IPS DF 4.7 (cell line): ENCODE measurements at regions not wholly inside any gene's neighbourhood (a gene's known extent, or its start where the extent isn't known, plus 50 kb on each side); places are given as distances from the start of the nearest gene placed in this dataset.

Source experiments
- DNase-seq: peaks from one replicate; pipeline ENCODE4 v3.0.0-alpha.2; 2013; ENCODE audit warnings: low spot score; ENCODE audit errors: extremely low read depth

- DNase-seq: no peak
Measured at GRCh38 chr6:137754866-137755265, 112.2 kb upstream of the TNFAIP3 start.

DNA sequence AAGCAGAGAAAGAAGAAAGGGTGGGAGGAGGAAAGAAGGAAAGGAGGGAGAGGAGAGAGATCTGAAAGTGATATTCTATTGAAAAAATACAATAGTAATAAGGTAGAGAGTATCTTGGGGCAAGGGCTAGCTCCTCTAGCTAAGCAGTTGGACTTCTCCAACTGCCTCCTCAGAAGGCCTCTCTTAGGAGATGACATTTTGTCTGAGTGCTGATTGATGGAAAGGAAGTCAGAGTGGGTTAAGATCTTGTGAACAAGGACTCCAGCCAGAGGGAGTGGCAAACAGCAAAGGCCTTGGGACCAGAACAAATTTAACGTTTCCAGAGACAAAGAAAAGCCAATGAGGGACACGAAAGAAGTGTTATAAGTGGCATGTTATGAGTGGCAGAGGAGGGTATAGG is 111.8 kb upstream of the TNFAIP3 start:
- DNase-seq: no peak

GRCh38 chr6:137756788-137757187 is 110.3 kb upstream of the TNFAIP3 start:
- DNase-seq: no peak

DNA sequence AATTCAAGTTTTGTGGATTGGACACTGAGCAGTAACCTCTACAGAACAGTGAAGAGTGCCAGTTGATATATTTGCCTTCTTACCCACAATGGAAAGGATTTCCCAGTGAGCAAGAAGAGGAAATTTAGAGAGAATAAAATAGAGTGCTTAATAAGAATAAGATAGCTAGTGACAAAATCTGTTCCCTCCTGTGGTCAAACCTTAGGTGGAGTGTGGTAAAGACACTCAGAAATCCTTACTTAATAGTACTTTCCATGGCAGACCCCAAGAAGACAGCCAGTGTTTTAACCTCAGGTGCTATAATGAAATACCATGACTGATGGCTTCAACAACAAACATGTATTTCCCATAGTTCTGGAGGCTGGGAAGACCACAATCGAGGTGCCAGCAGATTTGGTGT is 108.4 kb upstream of the TNFAIP3 start:
- no peak for DNase-seq

DNA sequence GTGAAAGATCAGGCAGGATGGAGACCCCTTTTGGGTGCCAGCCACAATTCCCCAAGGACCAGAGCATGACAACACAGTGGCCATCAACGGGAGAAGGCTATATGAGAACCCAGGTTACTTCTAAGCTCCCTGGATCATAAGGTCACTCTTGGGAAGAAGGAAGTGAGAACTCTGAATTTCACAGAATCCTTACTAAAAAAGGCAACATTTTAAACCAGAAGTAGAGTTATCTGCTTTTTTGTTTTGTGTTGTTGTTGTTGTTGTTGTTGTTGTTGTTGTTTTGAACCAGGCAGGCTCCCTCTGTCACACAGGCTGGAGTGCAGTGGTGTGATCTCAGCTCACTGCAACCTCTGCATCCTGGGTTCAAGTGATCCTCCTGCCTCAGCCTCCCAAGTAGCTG is 107.4 kb upstream of the TNFAIP3 start:
- no peak for DNase-seq

DNA sequence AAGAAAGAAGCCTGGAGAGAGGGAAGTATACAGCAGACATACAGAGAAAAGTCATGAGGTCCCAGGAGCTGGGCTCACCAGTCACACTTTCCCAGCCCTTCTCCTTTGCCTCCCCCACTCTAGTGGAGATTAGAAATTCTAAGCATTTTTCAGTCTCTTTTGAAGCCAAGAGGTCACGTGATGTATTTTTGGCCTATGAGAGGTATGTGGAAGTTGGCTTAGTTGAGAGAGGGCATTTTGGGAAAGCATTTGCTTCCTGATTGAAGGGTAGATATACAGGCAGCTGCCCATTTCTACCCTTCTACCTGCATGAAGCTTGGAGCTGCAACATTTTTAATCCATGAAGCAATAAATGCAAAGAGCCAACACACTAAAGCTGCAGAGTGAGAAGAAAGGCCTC is 106.0 kb upstream of the TNFAIP3 start:
- no peak for DNase-seq

- no peak for DNase-seq
Measured at GRCh38 chr6:137761487-137761886, 105.6 kb upstream of the TNFAIP3 start.

GRCh38 chr6:137762168-137763090 is 104.6 kb upstream of the TNFAIP3 start:
- no peak for DNase-seq

DNA sequence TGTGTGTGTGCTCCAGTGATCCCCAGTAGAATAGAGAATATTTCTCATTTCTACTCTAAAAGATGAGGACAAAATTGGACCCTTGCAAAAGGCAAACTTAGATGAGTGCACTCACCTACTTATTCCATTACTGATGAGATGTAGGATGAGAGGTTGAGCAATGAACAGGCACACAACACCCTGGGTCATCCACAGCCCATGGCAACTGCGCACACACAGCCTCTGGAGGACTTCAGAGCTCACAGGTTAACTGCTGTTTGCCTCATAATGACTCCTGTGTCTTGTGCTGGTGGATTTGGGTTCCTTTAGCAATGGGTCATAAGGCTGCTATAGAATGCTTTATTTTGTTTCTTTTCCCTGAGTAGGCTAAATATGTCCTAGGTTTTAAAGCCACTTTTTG is 103.6 kb upstream of the TNFAIP3 start:
- DNase-seq: no peak

GRCh38 chr6:137763886-137764285 is 103.2 kb upstream of the TNFAIP3 start:
- no peak for DNase-seq

DNA sequence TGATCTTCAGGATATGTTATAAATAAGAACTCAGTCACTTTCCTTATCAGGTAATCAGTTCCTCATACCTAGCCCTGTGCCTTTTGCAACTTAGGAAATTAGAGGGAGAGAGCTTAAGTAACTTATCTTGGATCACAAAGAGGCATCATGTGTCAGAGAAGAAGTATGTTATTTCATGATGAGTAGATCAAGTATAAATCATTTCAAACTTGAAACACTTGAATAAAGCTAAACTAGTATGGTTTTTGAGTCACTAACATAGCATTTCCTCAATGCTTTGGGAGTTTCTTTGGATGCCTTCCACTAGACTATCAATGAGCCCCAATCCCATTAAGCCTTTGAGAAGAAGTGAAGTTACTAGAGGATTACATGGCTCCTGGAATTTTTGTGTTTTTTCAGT is 102.6 kb upstream of the TNFAIP3 start:
- DNase-seq: no peak

DNA sequence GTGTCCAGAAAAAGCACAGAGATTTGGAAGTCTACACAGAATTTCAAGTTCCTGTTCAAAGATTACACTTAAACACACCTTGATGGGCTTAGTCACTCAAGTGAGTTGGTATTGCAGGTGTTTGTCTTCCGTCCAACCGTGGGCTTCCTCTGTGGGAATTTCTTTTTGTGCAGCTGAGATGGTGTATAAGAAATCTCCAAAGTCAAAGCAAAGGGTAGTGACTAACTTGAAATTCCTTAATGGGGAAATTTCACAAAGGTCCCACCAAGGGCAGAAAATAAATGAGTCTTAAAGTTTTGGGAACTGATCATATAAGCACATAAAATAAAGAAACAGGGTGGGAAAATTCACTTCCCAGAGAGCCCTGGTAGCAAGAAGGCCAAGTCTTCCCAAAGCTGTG is 102.0 kb upstream of the TNFAIP3 start:
- no peak for DNase-seq

DNA sequence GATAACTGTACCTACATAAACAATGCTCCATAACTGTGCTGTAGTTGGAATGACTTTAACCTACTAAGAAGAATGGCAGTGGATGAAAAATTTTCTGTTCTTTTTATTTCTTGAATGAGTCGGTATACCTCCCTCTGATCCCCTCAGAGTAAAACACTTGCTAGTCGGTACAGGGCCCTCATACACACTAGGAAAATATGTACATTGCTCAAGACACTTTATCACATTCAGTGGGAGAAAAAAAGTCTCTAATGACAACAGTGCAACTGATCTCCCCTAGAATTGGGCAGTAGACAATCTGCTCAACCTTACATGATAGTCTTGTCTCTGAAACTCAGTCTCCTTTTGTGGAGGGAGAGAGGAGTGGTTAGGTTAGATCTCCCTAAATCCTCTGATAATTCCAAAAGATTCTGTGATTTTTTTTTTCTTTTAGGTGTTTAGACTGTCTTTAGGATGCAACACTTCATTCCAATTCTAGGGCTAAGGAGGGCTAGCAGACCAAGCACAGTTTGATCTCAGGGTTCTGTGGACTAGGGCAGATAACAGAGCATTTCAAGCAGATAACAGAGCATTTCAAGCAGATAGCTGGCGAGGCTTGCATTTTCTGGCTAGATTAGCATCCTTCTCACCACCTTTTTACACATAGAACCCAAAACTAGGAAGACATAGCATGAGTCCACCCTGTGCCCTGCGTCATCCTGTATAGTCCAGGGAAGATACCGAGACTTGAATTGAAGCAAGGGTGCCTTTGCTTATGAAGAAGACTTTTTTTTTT is 100.3 kb upstream of the TNFAIP3 start:
- no peak for DNase-seq

- DNase-seq: no peak
Measured at GRCh38 chr6:137767465-137767864, 99.6 kb upstream of the TNFAIP3 start.

- DNase-seq: no peak
Measured at GRCh38 chr6:137767911-137768690, 99.0 kb upstream of the TNFAIP3 start.

GRCh38 chr6:137768935-137769334 is 98.1 kb upstream of the TNFAIP3 start:
- no peak for DNase-seq

GRCh38 chr6:137769797-137770362 is 97.2 kb upstream of the TNFAIP3 start:
- DNase-seq: no peak

- no peak for DNase-seq
Measured at GRCh38 chr6:137772541-137773250, 94.4 kb upstream of the TNFAIP3 start.

- no peak for DNase-seq
Measured at GRCh38 chr6:137775227-137775626, 91.8 kb upstream of the TNFAIP3 start.

DNA sequence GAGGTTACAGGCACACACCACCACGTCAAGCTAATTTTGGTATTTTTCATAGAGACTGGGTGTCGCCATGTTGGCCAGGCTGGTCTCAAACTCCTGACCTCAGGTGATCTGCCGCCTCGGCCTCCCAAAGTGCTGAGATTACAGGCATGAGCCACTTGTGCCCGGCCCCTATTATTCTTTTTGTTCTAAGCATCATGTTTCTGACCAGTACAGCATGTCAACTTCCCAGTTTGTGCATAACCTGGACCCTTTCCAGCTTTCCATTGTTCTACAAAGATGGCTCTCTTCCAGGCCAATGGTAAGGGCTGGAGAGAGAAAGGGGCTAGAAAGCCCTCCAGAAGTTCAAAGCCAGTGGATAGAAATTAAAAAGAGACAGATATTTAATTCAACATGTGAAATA is 91.3 kb upstream of the TNFAIP3 start:
- DNase-seq: no peak

DNA sequence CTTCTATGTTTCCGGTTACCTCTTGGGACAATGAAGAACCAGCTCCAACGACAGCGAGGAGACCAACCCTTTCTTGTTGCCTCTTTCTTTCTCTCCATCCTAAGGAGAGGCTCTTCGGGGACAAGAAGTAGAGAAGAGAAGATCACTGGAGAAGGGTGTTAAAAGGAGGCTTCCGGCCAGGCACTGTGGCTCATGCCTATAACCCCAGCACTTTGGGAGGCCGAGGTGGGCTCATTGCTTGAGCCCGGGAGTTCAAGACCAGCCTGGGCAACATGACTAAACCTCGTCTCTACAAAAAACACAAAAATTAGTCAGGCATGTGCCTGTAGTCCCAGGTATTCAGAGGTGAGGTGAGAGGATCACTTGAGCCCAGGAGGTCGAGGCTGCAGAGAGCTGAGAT is 90.8 kb upstream of the TNFAIP3 start:
- DNase-seq: no peak
